Naive thymus-derived CD4-positive, alpha-beta T cell (primary cell): ENCODE measurements at regions not wholly inside any gene's neighbourhood (a gene's known extent, or its start where the extent isn't known, plus 50 kb on each side); places are given as distances from the start of the nearest gene placed in this dataset.

Experiments
- ATAC-seq: fragments of 150-1000 bp; cut with Tn5 transposase; 2 replicates; pipeline ENCODE4 v1.10.0; 2021; ENCODE audit warnings: mild to moderate bottlenecking, moderate library complexity
- CTCF ChIA-PET: fragments of 350-600 bp; sonication (Branson Sonifier 250); formaldehyde crosslinking; loops from one replicate; lab custom pipeline; 2021; ENCODE audit warnings: antibody characterized with exemption; lab: Charles Lee
- POLR2A ChIA-PET: fragments of 350-600 bp; sonication (Branson Sonifier 250); formaldehyde crosslinking; loops from one replicate; lab custom pipeline; 2021; ENCODE audit warnings: antibody characterized with exemption, inconsistent platforms; lab: Charles Lee
- DNase-seq, 9 donors: peaks; one replicate each; pipeline versions ENCODE4 v3.0.0 to v3.0.0-alpha.2; 2020 to 2022; ENCODE audit warnings: mixed read lengths in 1 of 9
- H3K27ac ChIP-seq: one replicate; pipeline ENCODE4 v1.7.0; 2013; ENCODE audit warnings: mild to moderate bottlenecking, low read depth, low read length, moderate library complexity
- H3K27me3 ChIP-seq, 2 donors: one replicate each; pipeline ENCODE4 v1.7.0; 2013; ENCODE audit warnings: low read length in 2 of 2, mild to moderate bottlenecking in 2 of 2, moderate library complexity in 2 of 2; ENCODE audit not compliant: control insufficient read depth in 2 of 2, insufficient read depth in 2 of 2
- H3K36me3 ChIP-seq, 3 experiments: 1 replicate in 2 of 3; 2 replicates in 1 of 3; pipeline ENCODE4 v1.7.0; 2013; ENCODE audit warnings: low read length in 3 of 3, mild to moderate bottlenecking in 3 of 3, moderate library complexity in 1 of 3; ENCODE audit not compliant: insufficient read depth in 3 of 3, control insufficient read depth in 2 of 3
- H3K4me1 ChIP-seq, 2 donors: one replicate each; pipeline ENCODE4 v1.7.0; 2013; ENCODE audit warnings: low read length in 2 of 2, mild to moderate bottlenecking in 2 of 2, moderate library complexity in 1 of 2; ENCODE audit not compliant: control insufficient read depth in 2 of 2, insufficient read depth in 2 of 2
- H3K4me3 ChIP-seq: 2 replicates; pipeline ENCODE4 v1.7.0; 2013; ENCODE audit warnings: mild to moderate bottlenecking, low read length
- H3K9me3 ChIP-seq, 3 experiments: 1 replicate in 2 of 3; 2 replicates in 1 of 3; pipeline ENCODE4 v1.7.0; 2013; ENCODE audit warnings: low read length in 3 of 3; ENCODE audit not compliant: control insufficient read depth in 2 of 3
- H3K27ac Mint-ChIP-seq, 9 donors: one replicate each; pipeline ENCODE4 v1.8.0; 2020 to 2022; ENCODE audit warnings: mixed read lengths in 9 of 9, mild to moderate bottlenecking in 8 of 9, moderate library complexity in 5 of 9, inconsistent platforms in 2 of 9
- H3K27me3 Mint-ChIP-seq, 5 donors: one replicate each; pipeline ENCODE4 v1.8.0; 2021 to 2022; ENCODE audit warnings: mixed read lengths in 5 of 5, mild to moderate bottlenecking in 1 of 5
- H3K36me3 Mint-ChIP-seq, 5 donors: one replicate each; pipeline ENCODE4 v1.8.0; 2020 to 2022; ENCODE audit warnings: mixed read lengths in 5 of 5, mild to moderate bottlenecking in 3 of 5, inconsistent platforms in 1 of 5
- H3K4me1 Mint-ChIP-seq, 7 donors: one replicate each; pipeline ENCODE4 v1.8.0; 2020 to 2022; ENCODE audit warnings: mixed read lengths in 7 of 7, mild to moderate bottlenecking in 3 of 7, inconsistent platforms in 1 of 7
- H3K4me3 Mint-ChIP-seq, 10 donors: one replicate each; pipeline ENCODE4 v1.8.0; 2020 to 2022; ENCODE audit warnings: mild to moderate bottlenecking in 10 of 10, mixed read lengths in 10 of 10, moderate library complexity in 6 of 10, inconsistent platforms in 2 of 10
- H3K9me3 Mint-ChIP-seq, 11 donors: one replicate each; pipeline ENCODE4 v1.8.0; 2020 to 2022; ENCODE audit warnings: mixed read lengths in 11 of 11, mild to moderate bottlenecking in 4 of 11, inconsistent platforms in 1 of 11, moderate library complexity in 1 of 11
- intact Hi-C, 2 donors: fragments of 100-400 bp; cut with micrococcal nuclease; formaldehyde crosslinking; loops; one replicate each; pipeline ENCODE4 v1.15.1; 2023

- CTCF ChIA-PET = no interaction called here
These were observed 116.4 kb upstream of the FAM78B start for GRCh38 chr1:166283190-166283589.

DNA sequence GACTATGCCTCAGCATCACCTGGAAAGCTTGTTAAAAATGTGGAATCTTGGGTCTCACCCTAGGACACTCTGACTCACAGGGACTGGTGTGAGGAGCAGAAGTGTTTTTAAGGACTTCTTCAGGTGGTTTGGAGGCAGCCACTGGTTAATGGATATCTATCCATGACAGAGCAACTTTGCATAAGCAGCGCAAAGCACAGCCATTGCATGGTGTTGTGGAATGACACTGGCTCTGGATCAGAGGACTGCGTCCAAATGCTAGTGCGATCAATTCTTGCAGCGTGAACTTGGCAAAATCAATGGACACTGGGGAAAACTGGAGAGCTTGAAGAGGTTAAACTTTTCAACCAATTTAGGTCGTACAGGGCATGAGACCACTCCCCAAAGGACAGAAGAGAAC is 116.8 kb upstream of the FAM78B start:
- Mint-ChIP-seq H3K27ac (no peak overlapping the region), H3K9me3 (peaks cover 0 to 9% (median 0%) of the 10 kb centered on the region in 11 donors), H3K36me3 (peaks cover 0 to 3% (median 0%) of the 10 kb centered on the region in 5 donors), H3K4me1 (no peaks in the 10 kb centered on the region), H3K4me3 (no peak overlapping the region), H3K27me3 (peaks cover 0 to 54% (median 5%) of the 10 kb centered on the region in 5 donors)
- Histone ChIP-seq H3K27ac (no peak overlapping the region), H3K4me1 (no peaks in the 10 kb centered on the region), H3K4me3 (no peak overlapping the region), H3K9me3 (no peaks in the 10 kb centered on the region), H3K36me3 (no peaks in the 10 kb centered on the region), H3K27me3 (no peaks in the 10 kb centered on the region)
- ATAC-seq = no peak
- ChIA-PET CTCF (no interaction called here), POLR2A (interaction anchor here (0.6 kb wide), 1 partner anchor 131 kb away, joined by 3 read pairs; no protein-coding TSS in a partner anchor)
- intact Hi-C loops = no loop called here
- no peak for DNase-seq

More at GRCh38 chr1:166283190-166283589, 116.4 kb upstream of the FAM78B start:
- Histone ChIP-seq H3K9me3 (no peaks in the 10 kb centered on the region), H3K4me3 (no peak overlapping the region), H3K27ac (no peak overlapping the region), H3K4me1 (no peaks in the 10 kb centered on the region), H3K36me3 (no peaks in the 10 kb centered on the region), H3K27me3 (no peaks in the 10 kb centered on the region)
- peaks cover 0 to 3% (median 0%) of the 10 kb centered on the region in 5 donors for H3K36me3 Mint-ChIP-seq
- no peak overlapping the region for H3K27ac Mint-ChIP-seq
- DNase-seq (no peak), ATAC-seq (no peak)
- no peaks in the 10 kb centered on the region for H3K4me1 Mint-ChIP-seq
- no peak overlapping the region for H3K4me3 Mint-ChIP-seq
- intact Hi-C loops = no loop called here
- H3K9me3 Mint-ChIP-seq = peaks cover 0 to 11% (median 0%) of the 10 kb centered on the region in 11 donors
- POLR2A ChIA-PET = interaction anchor here (0.6 kb wide), 1 partner anchor 131 kb away, joined by 3 read pairs; no protein-coding TSS in a partner anchor
- peaks cover 0 to 53% (median 5%) of the 10 kb centered on the region in 5 donors for H3K27me3 Mint-ChIP-seq

- ChIA-PET CTCF (no interaction called here), POLR2A (no interaction called here)
- Histone ChIP-seq H3K4me1 (no peaks in the 10 kb centered on the region), H3K4me3 (no peak overlapping the region), H3K27me3 (no peaks in the 10 kb centered on the region), H3K9me3 (no peaks in the 10 kb centered on the region), H3K36me3 (no peaks in the 10 kb centered on the region), H3K27ac (no peak overlapping the region)
- Mint-ChIP-seq H3K27ac (no peak overlapping the region), H3K9me3 (peaks cover 0 to 7% (median 0%) of the 10 kb centered on the region in 11 donors), H3K4me1 (no peaks in the 10 kb centered on the region), H3K27me3 (peaks cover 0 to 34% (median 0%) of the 10 kb centered on the region in 5 donors), H3K4me3 (no peak overlapping the region), H3K36me3 (no peaks in the 10 kb centered on the region)
- no peak for DNase-seq
- ATAC-seq = no peak
- intact Hi-C loops = no loop called here
These were observed 122.7 kb upstream of the FAM78B start for GRCh38 chr1:166289309-166290050.

DNA sequence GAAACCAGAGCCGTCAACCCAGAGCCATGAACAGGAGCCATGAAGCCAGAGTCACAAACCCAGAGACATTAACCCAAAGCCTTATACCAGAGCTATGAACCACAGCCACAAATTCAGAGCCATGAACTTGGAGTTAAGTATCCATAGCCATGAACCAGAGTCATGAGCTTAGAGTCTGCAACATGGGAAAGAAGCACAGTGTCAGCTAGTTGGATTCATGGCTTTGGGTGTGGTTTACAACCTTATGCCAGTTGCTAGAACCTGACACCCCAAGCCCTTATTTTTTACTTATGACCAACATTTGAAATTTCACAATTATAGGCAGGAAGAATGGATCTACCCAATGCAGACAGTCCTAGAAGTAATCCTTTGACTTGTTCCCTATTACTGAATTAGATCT is 128.9 kb upstream of the FAM78B start:
- H3K4me1 Mint-ChIP-seq = no peaks in the 10 kb centered on the region
- no peaks in the 10 kb centered on the region for H3K9me3 ChIP-seq
- no peaks in the 10 kb centered on the region for H3K36me3 Mint-ChIP-seq
- no peak overlapping the region for H3K27ac Mint-ChIP-seq
- H3K27me3 Mint-ChIP-seq = peaks cover 0 to 20% (median 0%) of the 10 kb centered on the region in 5 donors
- CTCF ChIA-PET = no interaction called here
- no peaks in the 10 kb centered on the region for H3K4me1 ChIP-seq
- intact Hi-C loops = no loop called here
- DNase-seq = no peak
- H3K9me3 Mint-ChIP-seq = peaks cover 0 to 13% (median 2%) of the 10 kb centered on the region in 11 donors
- H3K27me3 ChIP-seq = no peaks in the 10 kb centered on the region
- no peak overlapping the region for H3K4me3 ChIP-seq
- ATAC-seq = no peak
- H3K36me3 ChIP-seq = no peaks in the 10 kb centered on the region
- POLR2A ChIA-PET = no interaction called here
- H3K27ac ChIP-seq = no peak overlapping the region
- H3K4me3 Mint-ChIP-seq = no peak overlapping the region

GRCh38 chr1:166297993-166298392 is 131.2 kb upstream of the FAM78B start:
- ATAC-seq (no peak), DNase-seq (no peak)
- H3K4me3 ChIP-seq = no peak overlapping the region
- ChIA-PET POLR2A (no interaction called here), CTCF (no interaction called here)
- Mint-ChIP-seq H3K27me3 (peaks cover 0 to 6% (median 0%) of the 10 kb centered on the region in 5 donors), H3K27ac (no peak overlapping the region), H3K4me1 (no peaks in the 10 kb centered on the region), H3K4me3 (no peak overlapping the region), H3K36me3 (no peaks in the 10 kb centered on the region), H3K9me3 (peaks cover 0 to 12% (median 0%) of the 10 kb centered on the region in 11 donors)
- no peaks in the 10 kb centered on the region for H3K27me3 ChIP-seq
- intact Hi-C loops = no loop called here
- H3K27ac ChIP-seq = no peak overlapping the region
- no peaks in the 10 kb centered on the region for H3K9me3 ChIP-seq
- H3K36me3 ChIP-seq = no peaks in the 10 kb centered on the region
- no peaks in the 10 kb centered on the region for H3K4me1 ChIP-seq

- ChIA-PET POLR2A (no interaction called here), CTCF (no interaction called here)
- H3K4me1 Mint-ChIP-seq = no peaks in the 10 kb centered on the region
- no peak overlapping the region for H3K4me3 Mint-ChIP-seq
- no peaks in the 10 kb centered on the region for H3K27me3 ChIP-seq
- no peaks in the 10 kb centered on the region for H3K36me3 Mint-ChIP-seq
- no peak overlapping the region for H3K4me3 ChIP-seq
- H3K27ac Mint-ChIP-seq = no peak overlapping the region
- H3K4me1 ChIP-seq = no peaks in the 10 kb centered on the region
- no peak for ATAC-seq
- peaks cover 0 to 5% (median 2%) of the 10 kb centered on the region in 11 donors for H3K9me3 Mint-ChIP-seq
- H3K36me3 ChIP-seq = no peaks in the 10 kb centered on the region
- H3K27ac ChIP-seq = no peak overlapping the region
- intact Hi-C loops = no loop called here
- no peaks in the 10 kb centered on the region for H3K9me3 ChIP-seq
- DNase-seq = no peak
- peaks cover 0 to 6% (median 4%) of the 10 kb centered on the region in 5 donors for H3K27me3 Mint-ChIP-seq
These were observed 134.0 kb upstream of the FAM78B start for GRCh38 chr1:166300767-166301166.
